GM21619 (cell line): ENCODE measurements at regions not wholly inside any gene's neighbourhood (a gene's known extent, or its start where the extent isn't known, plus 50 kb on each side); places are given as distances from the start of the nearest gene placed in this dataset.

Source experiments
- ATAC-seq: cut with Tn5 transposase; IDR thresholded peaks from one replicate; pipeline ENCODE4 v1.9.1; 2021; ENCODE audit not compliant: unreplicated experiment

DNA sequence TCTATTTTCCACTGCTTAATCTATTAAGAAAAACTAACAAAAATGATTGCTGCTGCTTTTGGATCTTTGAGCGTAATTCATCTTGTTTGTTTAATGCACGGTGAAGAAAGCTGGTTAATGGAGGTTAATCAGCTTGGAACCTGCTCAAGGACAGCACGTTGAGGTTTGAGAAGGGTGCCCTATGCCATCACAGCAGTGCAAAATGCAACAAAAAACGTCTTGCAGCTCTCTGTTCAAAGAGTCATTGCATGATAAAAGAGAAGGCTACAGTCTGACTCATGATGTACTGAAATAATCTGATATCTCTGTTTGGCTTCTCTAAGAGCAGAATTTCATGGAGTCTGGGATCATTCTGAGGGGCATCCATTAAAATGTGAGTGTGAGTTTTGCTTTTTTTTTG is 80.6 kb upstream of the PREP start:
- ATAC-seq = no peak

DNA sequence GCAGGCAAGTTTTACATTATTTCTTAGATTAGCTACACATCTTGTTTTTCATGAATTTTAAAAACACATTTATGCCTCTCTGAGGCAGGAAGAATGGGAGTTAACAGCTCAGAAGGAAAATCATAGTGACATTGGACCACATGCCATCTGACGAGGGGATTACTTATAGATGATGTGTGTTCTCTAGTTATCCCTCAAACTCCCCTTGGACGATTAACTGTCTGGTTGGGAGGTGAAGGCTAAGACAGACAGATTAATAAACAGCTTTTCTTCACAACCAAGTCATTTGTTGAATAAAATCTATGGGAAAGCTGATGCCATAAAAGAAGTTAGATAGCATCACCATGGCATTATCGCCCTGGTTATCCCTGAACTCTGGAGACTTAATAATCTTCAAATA is 80.0 kb upstream of the PREP start:
- ATAC-seq = no peak

DNA sequence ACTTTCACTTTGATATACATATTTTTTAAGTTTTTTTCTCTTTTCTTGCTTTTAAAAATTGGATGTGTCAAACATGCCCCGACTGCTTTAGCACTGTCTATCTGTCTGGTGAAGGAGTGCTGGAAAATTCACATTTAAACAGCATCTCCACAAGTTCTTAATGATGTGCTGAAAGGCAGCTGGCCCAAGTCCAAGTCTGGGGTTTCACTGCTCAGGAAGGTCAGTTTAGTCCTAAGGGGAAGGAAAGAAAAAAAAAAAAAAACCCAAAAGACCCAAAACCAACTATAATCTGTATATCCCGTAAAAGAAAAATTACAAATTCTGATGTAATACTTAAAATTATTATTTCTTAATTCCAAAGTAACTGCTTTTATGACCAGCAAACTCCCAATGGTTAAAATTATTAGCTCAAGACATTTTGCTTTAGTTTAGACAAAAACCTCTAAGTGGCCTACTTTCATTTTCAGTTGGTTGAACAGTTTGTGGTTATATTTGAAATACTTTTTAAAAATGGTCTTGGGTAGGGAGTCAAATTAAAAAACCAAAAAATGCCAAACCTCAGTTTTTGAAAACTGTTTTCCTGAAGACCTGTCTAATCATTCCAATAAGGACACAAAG is 79.5 kb upstream of the PREP start:
- ATAC-seq = no peak

DNA sequence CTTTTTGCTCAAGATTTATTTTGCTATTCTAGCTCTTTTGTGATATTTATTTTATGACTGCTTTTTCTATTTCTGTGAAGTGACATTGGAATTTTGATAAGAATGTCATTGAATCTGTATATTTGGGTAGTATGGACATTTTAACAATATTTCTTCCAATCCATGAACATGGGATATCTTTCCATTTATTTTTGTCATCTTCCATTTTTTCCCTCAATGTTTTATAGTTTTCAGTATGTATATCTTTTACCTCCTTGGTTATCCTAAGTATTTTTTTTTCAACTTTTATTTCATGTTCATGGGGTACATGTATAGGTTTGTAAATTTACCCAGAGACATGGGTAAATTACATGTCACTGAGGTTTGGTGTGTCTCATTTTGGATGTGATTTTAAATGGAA is 74.1 kb upstream of the PREP start:
- no peak for ATAC-seq

DNA sequence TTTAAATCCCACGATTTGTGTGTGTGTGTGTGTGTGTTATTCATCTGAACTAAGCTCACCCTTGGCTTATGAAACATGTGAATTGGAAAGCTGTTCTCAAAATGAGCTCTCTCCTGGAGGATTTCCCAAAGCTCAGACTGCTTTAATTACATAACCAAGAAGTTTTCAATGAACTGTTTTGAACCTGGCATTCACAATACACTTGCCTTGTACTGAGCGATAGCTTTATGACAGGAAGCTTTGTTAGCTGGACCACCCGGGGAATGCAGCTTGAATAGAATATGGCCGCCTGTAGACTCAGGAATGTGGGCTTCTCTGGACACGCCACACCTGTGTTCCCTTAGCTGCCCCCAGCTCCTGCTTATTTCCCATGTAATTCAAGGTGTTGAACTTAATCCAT is 71.4 kb upstream of the PREP start:
- no peak for ATAC-seq

DNA sequence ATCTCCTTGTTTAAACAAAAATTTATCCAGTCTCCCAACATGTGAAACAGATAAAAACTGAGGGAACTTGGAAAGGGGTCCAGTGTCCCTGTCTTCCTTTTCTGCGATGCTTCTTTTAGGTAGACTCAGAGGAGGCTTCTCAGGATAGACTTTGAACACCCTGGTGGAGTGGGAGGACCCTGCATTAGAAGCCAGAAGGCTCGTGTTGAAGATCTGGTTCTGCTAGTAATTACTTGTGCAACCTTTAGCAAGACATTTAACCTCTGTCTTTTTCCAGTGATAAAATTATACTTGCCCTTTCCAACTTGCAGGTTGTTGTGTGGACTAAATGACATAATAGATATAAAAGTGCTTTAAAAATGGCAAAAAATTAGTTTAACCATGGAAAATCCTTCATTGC is 67.1 kb upstream of the PREP start:
- ATAC-seq = no peak

DNA sequence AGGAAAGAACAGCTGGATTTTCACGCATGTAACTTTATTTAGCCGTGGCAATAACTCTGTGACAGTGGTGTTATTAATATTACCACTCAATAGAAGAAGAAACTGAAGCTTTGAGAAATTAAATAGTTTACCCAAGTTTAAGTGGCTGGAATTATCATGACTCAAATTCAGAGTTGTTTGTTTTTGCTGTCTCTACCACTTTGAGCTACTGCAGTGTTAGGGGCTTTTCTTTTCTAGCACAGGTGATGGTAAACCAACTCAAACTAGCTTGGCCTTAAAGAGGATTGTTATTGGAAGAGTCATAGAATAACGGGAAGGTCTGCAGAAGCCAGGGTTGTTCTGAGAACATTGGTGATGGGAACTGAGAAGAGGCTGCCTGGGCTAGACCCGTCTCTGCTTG is 66.0 kb upstream of the PREP start:
- ATAC-seq = no peak

DNA sequence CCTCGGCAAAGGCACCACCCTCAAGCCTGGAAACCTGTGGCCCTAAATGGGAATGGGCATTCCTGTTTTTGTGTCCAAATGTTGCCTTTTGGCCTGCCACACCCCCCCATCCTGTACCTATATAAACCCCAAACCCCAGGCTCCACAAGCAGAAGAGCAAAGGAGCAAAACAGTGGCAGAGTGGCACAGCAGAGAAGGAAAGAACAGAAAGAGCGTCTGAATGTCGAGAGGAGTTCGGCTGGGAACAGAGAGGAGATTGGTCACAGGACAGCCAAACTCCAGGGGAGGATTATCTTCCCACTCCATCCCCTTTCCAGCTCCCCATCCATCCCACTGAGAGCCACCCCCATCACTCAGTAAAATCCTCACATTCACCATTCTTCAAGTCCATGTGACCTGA is 58.0 kb upstream of the PREP start:
- no peak for ATAC-seq

DNA sequence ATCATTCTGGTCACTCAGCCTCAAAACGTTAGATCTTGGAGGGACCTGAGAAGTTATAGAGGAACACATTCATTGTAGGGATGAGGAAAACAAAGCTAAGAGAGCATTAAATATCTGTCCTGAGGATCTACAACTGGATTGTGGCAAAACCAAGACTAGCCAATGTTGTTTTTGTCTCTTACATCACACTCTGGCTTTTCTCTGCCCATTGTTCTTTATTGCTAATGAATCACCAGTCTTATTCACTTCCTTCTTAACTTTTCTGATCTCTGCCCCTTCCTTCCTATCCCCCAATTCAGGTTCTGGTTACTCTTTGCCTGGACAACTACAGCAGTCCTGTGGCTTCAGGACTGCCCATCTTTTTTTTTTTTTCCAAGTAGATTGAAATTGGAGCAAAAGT is 57.0 kb upstream of the PREP start:
- ATAC-seq = no peak

DNA sequence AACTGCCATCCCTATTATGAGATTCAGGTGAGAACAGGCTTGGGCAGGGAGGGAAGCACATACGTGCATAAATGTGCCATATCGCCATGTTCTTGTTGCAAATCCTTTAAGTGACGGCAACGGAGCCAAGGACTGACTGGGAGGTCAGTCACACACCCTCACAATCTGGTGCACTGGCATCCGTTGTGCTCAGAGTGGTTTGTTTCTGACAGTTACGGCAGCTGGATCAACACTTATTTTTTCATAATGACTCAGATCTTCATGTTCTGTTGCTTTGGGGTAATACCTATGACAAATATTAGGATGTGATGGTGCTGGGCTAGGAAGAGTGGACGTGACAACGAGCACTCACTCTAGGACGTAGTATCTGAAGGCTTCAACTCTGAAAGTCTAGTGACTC is 56.2 kb upstream of the PREP start:
- ATAC-seq = peak; percentile 93

DNA sequence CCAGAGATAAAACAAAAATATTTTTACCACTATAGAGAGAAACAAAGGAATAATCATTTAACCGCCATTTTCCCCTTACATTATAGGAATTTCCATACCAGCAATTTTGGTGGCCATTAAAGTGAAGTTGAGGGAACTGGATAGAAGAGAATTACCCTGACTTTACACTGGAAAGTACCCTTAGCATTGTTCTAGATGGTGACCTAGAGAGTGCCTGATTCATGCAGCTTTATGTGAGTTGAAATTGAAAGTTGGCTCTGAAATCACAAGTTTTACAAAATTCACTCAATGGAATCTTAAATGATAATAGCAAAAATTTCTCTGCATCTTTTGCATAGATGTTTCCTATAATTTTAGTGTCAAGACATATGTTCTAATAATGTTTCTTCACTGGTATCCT is 55.7 kb upstream of the PREP start:
- peak; percentile 42 for ATAC-seq

DNA sequence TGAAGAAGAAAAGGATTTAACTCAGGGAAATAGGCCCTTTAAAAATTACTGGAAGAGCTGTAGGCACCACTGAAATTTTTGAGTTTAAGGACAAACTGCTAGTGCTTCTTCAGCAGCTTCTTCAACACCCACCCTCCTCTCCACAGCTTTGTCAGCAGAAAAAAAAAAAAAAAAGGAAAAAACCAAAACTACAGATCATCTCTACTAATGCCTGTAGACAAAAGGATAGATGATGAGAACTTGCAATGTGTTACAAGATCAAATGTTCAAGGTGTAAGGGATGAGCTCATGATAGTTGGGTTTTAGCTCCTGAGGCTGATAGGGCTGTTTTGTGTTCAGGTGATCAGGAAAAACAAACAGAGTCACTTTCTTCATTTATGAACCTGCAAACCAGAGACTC is 55.2 kb upstream of the PREP start:
- ATAC-seq = no peak

DNA sequence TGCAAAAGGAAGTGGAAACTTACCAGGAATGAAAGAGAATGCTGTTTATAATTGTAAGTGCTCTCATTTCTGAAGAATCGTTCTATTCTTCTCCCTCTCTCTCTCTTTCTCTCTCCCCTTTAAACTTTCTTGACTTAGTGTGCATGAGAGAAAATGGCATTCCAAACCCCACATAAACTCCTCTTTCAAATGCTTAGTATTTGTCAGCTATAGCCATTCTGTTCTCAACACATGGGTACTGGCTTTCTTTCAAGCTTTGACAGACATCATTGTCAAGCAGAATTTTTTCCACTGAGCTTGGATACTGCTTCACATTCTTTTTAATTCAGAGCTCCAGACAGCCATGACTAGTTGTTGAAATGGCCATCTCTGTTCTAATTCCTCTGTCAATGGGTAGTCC is 51.1 kb upstream of the PREP start:
- no peak for ATAC-seq

DNA sequence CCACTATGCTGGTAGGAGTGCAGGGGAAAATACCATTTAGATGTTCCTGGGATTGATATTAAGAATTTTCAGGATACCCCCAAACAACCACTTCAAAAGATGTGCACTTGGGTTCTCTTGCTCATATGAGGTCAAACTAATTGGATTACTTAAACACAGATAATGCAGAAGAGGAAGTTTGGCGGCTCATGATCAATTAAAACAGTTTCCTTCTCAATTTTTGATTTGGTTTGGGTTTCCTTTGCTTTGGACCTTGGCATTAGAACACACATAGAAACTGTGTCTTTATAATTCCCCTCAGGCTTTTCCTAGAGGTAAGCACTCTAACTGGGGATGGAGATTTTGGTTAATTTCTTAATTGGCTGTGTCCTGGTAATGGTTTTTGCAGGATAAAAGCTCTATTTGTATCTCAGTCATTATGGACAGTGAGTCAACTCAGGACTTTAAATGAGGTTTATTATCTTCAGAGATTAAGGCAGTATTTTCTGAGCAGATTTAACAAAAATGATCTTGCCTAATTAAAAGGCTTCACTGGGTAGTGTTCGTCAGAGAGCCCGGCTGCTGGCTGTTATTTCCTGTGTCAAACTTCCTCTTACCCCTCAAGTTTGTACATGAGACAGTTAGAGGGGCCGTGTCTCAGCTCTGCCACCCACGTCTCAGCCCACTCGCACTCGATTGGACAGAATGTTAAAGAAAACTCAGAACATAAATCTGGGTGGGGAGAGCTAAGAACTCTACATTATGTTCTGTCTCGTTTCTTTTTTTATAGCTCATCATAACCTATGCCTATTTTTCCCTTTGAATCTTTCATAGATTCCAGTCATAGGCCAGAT is 50.3 kb upstream of the PREP start:
- ATAC-seq = peak; percentile 69
